WTC11 (cell line): ENCODE measurements at regions not wholly inside any gene's neighbourhood (a gene's known extent, or its start where the extent isn't known, plus 50 kb on each side); places are given as distances from the start of the nearest gene placed in this dataset.
"Not testable (repeated sequence)": the region's sequence is repeated elsewhere in the genome, so short reads cannot be mapped to it uniquely, and the experiment has no call there.

ENCODE experiments used
- ATAC-seq: fragments of 200-7000 bp; cut with Tn5 transposase; 2 replicates; pipeline ENCODE4 v1.10.0; 2021; ENCODE audit warnings: mild to moderate bottlenecking, moderate library complexity
- CTCF ChIA-PET: fragments of 300-600 bp; sonication (Branson Sonifier 250); formaldehyde crosslinking; loops from one replicate; lab custom pipeline; 2021; ENCODE audit warnings: antibody characterized with exemption; lab: Charles Lee
- POLR2A ChIA-PET: fragments of 350-600 bp; sonication (Branson Sonifier 250); formaldehyde crosslinking; loops from one replicate; lab custom pipeline; 2021; ENCODE audit warnings: antibody characterized with exemption; lab: Charles Lee
- DNase-seq: peaks from one replicate; pipeline ENCODE4 v3.0.0; 2021; ENCODE audit warnings: low spot score
- H3K27ac Mint-ChIP-seq: 2 replicates; pipeline ENCODE4 v1.8.0; 2021; ENCODE audit warnings: mixed read lengths
- H3K27me3 Mint-ChIP-seq: 2 replicates; pipeline ENCODE4 v1.8.0; 2021; ENCODE audit warnings: low read depth, mild to moderate bottlenecking, moderate library complexity, mixed read lengths
- H3K36me3 Mint-ChIP-seq: 2 replicates; pipeline ENCODE4 v1.8.0; 2021; ENCODE audit warnings: mixed read lengths
- H3K4me1 Mint-ChIP-seq: 2 replicates; pipeline ENCODE4 v1.8.0; 2022; ENCODE audit warnings: mixed read lengths
- H3K4me3 Mint-ChIP-seq: 2 replicates; pipeline ENCODE4 v1.8.0; 2021; ENCODE audit warnings: mild to moderate bottlenecking, moderate library complexity, mixed read lengths
- H3K9me3 Mint-ChIP-seq: 2 replicates; pipeline ENCODE4 v1.8.0; 2021; ENCODE audit warnings: mixed read lengths
- ARID4B ChIP-seq: sonication (generic); formaldehyde crosslinking; IDR thresholded peaks from 2 replicates; pipeline ENCODE4 v1.8.0; 2023; ENCODE audit warnings: missing genetic modification reagents, mild to moderate bottlenecking, borderline replicate concordance
- ATF1 ChIP-seq: sonication (generic); formaldehyde crosslinking; IDR thresholded peaks from 2 replicates; pipeline ENCODE4 v1.8.1; 2023; ENCODE audit warnings: mild to moderate bottlenecking, moderate library complexity, missing genetic modification reagents
- ATF6 ChIP-seq: sonication (generic); formaldehyde crosslinking; IDR thresholded peaks from 2 replicates; pipeline ENCODE4 v1.8.1; 2023; ENCODE audit warnings: mild to moderate bottlenecking, missing genetic modification reagents
- E2F4 ChIP-seq: sonication (generic); formaldehyde crosslinking; IDR thresholded peaks from 2 replicates; pipeline ENCODE4 v1.8.1; 2022; ENCODE audit warnings: low read depth, mild to moderate bottlenecking, moderate library complexity, missing genetic modification reagents, borderline replicate concordance
- FOXP1 ChIP-seq: sonication (generic); formaldehyde crosslinking; IDR thresholded peaks from 2 replicates; pipeline ENCODE4 v1.8.0; 2022; ENCODE audit warnings: missing genetic modification reagents, mild to moderate bottlenecking, moderate library complexity, borderline replicate concordance
- FOXP4 ChIP-seq: sonication (generic); formaldehyde crosslinking; IDR thresholded peaks from 2 replicates; pipeline ENCODE4 v1.8.0; 2022; ENCODE audit warnings: mild to moderate bottlenecking, missing genetic modification reagents
- IRF2 ChIP-seq: sonication (generic); formaldehyde crosslinking; IDR thresholded peaks from 2 replicates; pipeline ENCODE4 v1.8.0; 2022; ENCODE audit warnings: low read depth, missing genetic modification reagents, borderline replicate concordance
- KAT7 ChIP-seq: sonication (generic); formaldehyde crosslinking; IDR thresholded peaks from 2 replicates; pipeline ENCODE4 v1.8.1; 2023; ENCODE audit warnings: missing genetic modification reagents, mild to moderate bottlenecking, borderline replicate concordance
- MXD4 ChIP-seq: fragments of 250-450 bp; sonication (Bioruptor Pico); IDR thresholded peaks from 2 replicates; pipeline ENCODE4 v1.8.0; 2021; ENCODE audit warnings: mild to moderate bottlenecking, moderate library complexity, borderline replicate concordance
- NFE2L1 ChIP-seq: sonication (generic); formaldehyde crosslinking; IDR thresholded peaks from 2 replicates; pipeline ENCODE4 v1.8.1; 2023; ENCODE audit warnings: missing genetic modification reagents
- NR2C2 ChIP-seq: sonication (generic); formaldehyde crosslinking; IDR thresholded peaks from 2 replicates; pipeline ENCODE4 v1.8.0; 2022; ENCODE audit warnings: mild to moderate bottlenecking, missing genetic modification reagents
- PRDM15 ChIP-seq: sonication (generic); formaldehyde crosslinking; IDR thresholded peaks from 2 replicates; pipeline ENCODE4 v1.8.0; 2022; ENCODE audit warnings: missing genetic modification reagents
- RELA ChIP-seq: sonication (generic); formaldehyde crosslinking; IDR thresholded peaks from 2 replicates; pipeline ENCODE4 v1.8.1; 2022; ENCODE audit warnings: missing genetic modification reagents, mild to moderate bottlenecking, borderline replicate concordance
- SMAD3 ChIP-seq: sonication (generic); formaldehyde crosslinking; IDR thresholded peaks from 2 replicates; pipeline ENCODE4 v1.8.0; 2022; ENCODE audit warnings: missing genetic modification reagents, mild to moderate bottlenecking, borderline replicate concordance
- ZBTB21 ChIP-seq: sonication (generic); formaldehyde crosslinking; IDR thresholded peaks from 2 replicates; pipeline ENCODE4 v1.8.1; 2023; ENCODE audit warnings: mild to moderate bottlenecking, missing genetic modification reagents, borderline replicate concordance
- ZNF121 ChIP-seq: sonication (generic); formaldehyde crosslinking; IDR thresholded peaks from 2 replicates; pipeline ENCODE4 v1.8.0; 2023; ENCODE audit warnings: missing genetic modification reagents

- TF ChIP-seq ATF6 (CRISPR knock-in tag) = no peak
- no peak for TF ChIP-seq FOXP4 (CRISPR knock-in tag)
- TF ChIP-seq IRF2 (CRISPR knock-in tag) = no peak
Observed at GRCh38 chr2:136281281-136282114, 163.5 kb upstream of the CXCR4 start (continued).

GRCh38 chr2:136266346-136266745 is 148.4 kb upstream of the CXCR4 start:
- CTCF ChIA-PET = interaction anchor here (1.0 kb wide), 1 partner anchor 353 kb away, joined by 3 read pairs; no protein-coding TSS in a partner anchor
- H3K4me1 Mint-ChIP-seq, POLR2A ChIA-PET, ATAC-seq, H3K27me3 Mint-ChIP-seq, H3K27ac Mint-ChIP-seq, H3K4me3 Mint-ChIP-seq, DNase-seq: not testable (repeated sequence)
- Mint-ChIP-seq H3K36me3 (peaks cover 12% of the 10 kb centered on the region), H3K9me3 (peaks cover 46% of the 10 kb centered on the region)

GRCh38 chr2:136259551-136259950 is 141.6 kb upstream of the CXCR4 start:
- Mint-ChIP-seq H3K36me3 (peaks cover 6% of the 10 kb centered on the region), H3K27ac (no peak overlapping the region), H3K9me3 (peaks cover 15% of the 10 kb centered on the region), H3K4me3 (no peak overlapping the region), H3K27me3 (peaks cover 3% of the 10 kb centered on the region), H3K4me1 (no peaks in the 10 kb centered on the region)
- TF ChIP-seq MXD4 (CRISPR knock-in tag) (no peak), ARID4B (no peak), NFE2L1 (CRISPR knock-in tag) (no peak), ZNF121 (no peak), FOXP1 (CRISPR knock-in tag) (no peak), SMAD3 (no peak), PRDM15 (no peak), ATF1 (CRISPR knock-in tag) (no peak), KAT7 (no peak), RELA (CRISPR knock-in tag) (no peak), E2F4 (no peak), ZBTB21 (no peak), NR2C2 (no peak)
- ChIA-PET CTCF (no interaction called here), POLR2A (no interaction called here)
- ATAC-seq = no peak
- DNase-seq = no peak
